Ascending aorta (tissue), 2 donors: ENCODE measurements at regions not wholly inside any gene's neighbourhood (a gene's known extent, or its start where the extent isn't known, plus 50 kb on each side); places are given as distances from the start of the nearest gene placed in this dataset.

Experiments used
- DNase-seq, 2 donors: peaks; one replicate each; pipeline ENCODE4 v3.0.0-alpha.2; 2019; ENCODE audit warnings: low spot score in 2 of 2
- H3K27ac ChIP-seq, 2 donors: fragments of 200-600 bp; sonication (generic); one replicate each; pipeline ENCODE4 v1.5.1; 2016 to 2017; ENCODE audit warnings: mild to moderate bottlenecking in 1 of 2
- H3K27me3 ChIP-seq: fragments of 200-600 bp; sonication (generic); one replicate; pipeline ENCODE4 v1.5.1; 2017
- H3K36me3 ChIP-seq, 2 donors: fragments of 200-600 bp; sonication (generic); one replicate each; pipeline ENCODE4 v1.5.1; 2016
- H3K4me1 ChIP-seq, 2 donors: fragments of 200-600 bp; sonication (generic); one replicate each; pipeline ENCODE4 v1.5.1; 2016 to 2017; ENCODE audit warnings: mild to moderate bottlenecking in 1 of 2
- H3K4me3 ChIP-seq, 2 donors: fragments of 200-600 bp; sonication (generic); one replicate each; pipeline ENCODE4 v1.5.1; 2016 to 2017; ENCODE audit warnings: mild to moderate bottlenecking in 1 of 2
- H3K9me3 ChIP-seq, 2 donors: fragments of 200-600 bp; sonication (generic); one replicate each; pipeline ENCODE4 v1.5.1; 2016
- CTCF ChIP-seq, 3 experiments: fragments of 200-600 bp in 2 of 3; fragments of 450-650 bp in 1 of 3; sonication (generic) in 2 of 3; IDR thresholded peaks; one replicate each; pipeline ENCODE4 v1.5.1; 2016 to 2019; ENCODE audit warnings: antibody characterized with exemption in 3 of 3, mild to moderate bottlenecking in 1 of 3, moderate library complexity in 1 of 3
- intact Hi-C: fragments of 100-400 bp; cut with DNase I; formaldehyde crosslinking; loops from one replicate; pipeline ENCODE4 v1.15.1; 2023

GRCh38 chr17:72529386-72529785, 408.6 kb downstream of the SOX9 start:
- no peaks in the 10 kb centered on the region for H3K36me3 ChIP-seq
- no peak overlapping the region for H3K27ac ChIP-seq
- H3K9me3 ChIP-seq: no peaks in the 10 kb centered on the region
- no peaks in the 10 kb centered on the region for H3K4me1 ChIP-seq
- H3K4me3 ChIP-seq: no peak overlapping the region
- intact Hi-C loops: no loop called here
- H3K27me3 ChIP-seq: no peaks in the 10 kb centered on the region
- no peak for TF ChIP-seq CTCF (IDR thresholded peaks at IDR 0.05)
- no peak for DNase-seq

GRCh38 chr17:72530454-72530853, 409.6 kb downstream of the SOX9 start:
- Histone ChIP-seq H3K36me3 (no peaks in the 10 kb centered on the region), H3K4me1 (no peaks in the 10 kb centered on the region), H3K4me3 (no peak overlapping the region), H3K27ac (no peak overlapping the region), H3K9me3 (no peaks in the 10 kb centered on the region), H3K27me3 (no peaks in the 10 kb centered on the region)
- no peak for DNase-seq
- intact Hi-C loops: no loop called here
- no peak for TF ChIP-seq CTCF (IDR thresholded peaks at IDR 0.05)

GRCh38 chr17:72531729-72532128, 410.9 kb downstream of the SOX9 start:
- Histone ChIP-seq H3K27me3 (no peaks in the 10 kb centered on the region), H3K4me3 (no peak overlapping the region), H3K4me1 (no peaks in the 10 kb centered on the region), H3K27ac (no peak overlapping the region), H3K9me3 (no peaks in the 10 kb centered on the region), H3K36me3 (no peaks in the 10 kb centered on the region)
- TF ChIP-seq CTCF (IDR thresholded peaks at IDR 0.05): no peak
- intact Hi-C loops: no loop called here
- DNase-seq: no peak

GRCh38 chr17:72534265-72534664, 413.4 kb downstream of the SOX9 start:
- no peaks in the 10 kb centered on the region for H3K9me3 ChIP-seq
- no peak overlapping the region for H3K27ac ChIP-seq
- DNase-seq: no peak
- TF ChIP-seq CTCF (IDR thresholded peaks at IDR 0.05): no peak
- H3K4me1 ChIP-seq: no peaks in the 10 kb centered on the region
- H3K4me3 ChIP-seq: no peak overlapping the region
- no peaks in the 10 kb centered on the region for H3K27me3 ChIP-seq
- intact Hi-C loops: no loop called here
- no peaks in the 10 kb centered on the region for H3K36me3 ChIP-seq

GRCh38 chr17:72534776-72535175, 414.0 kb downstream of the SOX9 start:
- intact Hi-C loops: no loop called here
- H3K27me3 ChIP-seq: no peaks in the 10 kb centered on the region

More at GRCh38 chr17:72534776-72535175, 414.0 kb downstream of the SOX9 start:
- TF ChIP-seq CTCF (IDR thresholded peaks at IDR 0.05): no peak
- Histone ChIP-seq H3K27ac (no peak overlapping the region), H3K4me3 (no peak overlapping the region), H3K4me1 (peaks cover 0 to under 1% of the 10 kb centered on the region in 2 donors), H3K36me3 (no peaks in the 10 kb centered on the region), H3K9me3 (no peaks in the 10 kb centered on the region)
- DNase-seq: no peak
